ENCODE measurements at regions not wholly inside any gene's neighbourhood (a gene's known extent, or its start where the extent isn't known, plus 50 kb on each side); places are given as distances from the start of the nearest gene placed in this dataset.

GRCh38 chr3:95710684-95711083 lies 1103.7 kb upstream of the EPHA6 start:
- no peaks in the 10 kb centered on the region for H3K4me1 ChIP-seq (ENCODE audit: control insufficient read depth in 1 of 2, insufficient read depth in 2 of 2, low read length in 2 of 2)
- no peak overlapping the region for H3K4me2 ChIP-seq (replicated peaks; ENCODE audit: extremely low read depth, low read length, poor library complexity, severe bottlenecking)
- Mint-ChIP-seq H3K4me1 (no peaks in the 10 kb centered on the region), H3K4me3 (no peak overlapping the region), H3K9me3 (peaks cover 0 to 4% (median 0%) of the 10 kb centered on the region in 7 donors), H3K27me3 (ENCODE audit: low read depth in 3 of 3) (no peaks in the 10 kb centered on the region), H3K36me3 (no peaks in the 10 kb centered on the region), H3K27ac (no peak overlapping the region)
- intact Hi-C loops (cut with micrococcal nuclease): no loop called here
- no peaks in the 10 kb centered on the region for H3K9me3 ChIP-seq (replicated peaks in 1 of 2; ENCODE audit: control insufficient read depth in 1 of 2, insufficient read depth in 1 of 2, low read length in 2 of 2)
- WGBS (ENCODE audit: insufficient coverage): no CpG with 5 or more reads among the region's 1 CpG
- no peaks in the 10 kb centered on the region for H3K36me3 ChIP-seq (replicated peaks in 1 of 2; ENCODE audit: control insufficient read depth in 1 of 2, insufficient read depth in 2 of 2, low read length in 2 of 2)
- no peak overlapping the region for H3K4me3 ChIP-seq (replicated peaks in 1 of 3; ENCODE audit: low read depth in 2 of 3, low read length in 3 of 3)
- H3K9ac ChIP-seq (ENCODE audit: insufficient read depth, low read length, poor library complexity, severe bottlenecking): no peak overlapping the region
- H2AFZ ChIP-seq (ENCODE audit: insufficient read depth, low read depth, low read length, poor library complexity, severe bottlenecking): no peak overlapping the region
- TF ChIP-seq CTCF (IDR thresholded peaks at IDR 0.05): no peak
- H4K20me1 ChIP-seq (ENCODE audit: insufficient read depth, low read length): no peaks in the 10 kb centered on the region
- H3K27ac ChIP-seq (ENCODE audit: low read depth in 1 of 2, low read length in 2 of 2): no peak overlapping the region
- DNase-seq: no peak
- no peaks in the 10 kb centered on the region for H3K27me3 ChIP-seq (ENCODE audit: control insufficient read depth in 2 of 2, insufficient read depth in 2 of 2, low read length in 2 of 2)
- H3K79me2 ChIP-seq (ENCODE audit: insufficient read depth, low read length): no peaks in the 10 kb centered on the region

- no peaks in the 10 kb centered on the region for H3K9me3 ChIP-seq (replicated peaks in 1 of 2; ENCODE audit: control insufficient read depth in 1 of 2, insufficient read depth in 1 of 2, low read length in 2 of 2)
- Mint-ChIP-seq H3K4me3 (no peak overlapping the region), H3K9me3 (peaks cover 0 to 4% (median 0%) of the 10 kb centered on the region in 7 donors), H3K4me1 (no peaks in the 10 kb centered on the region), H3K27me3 (ENCODE audit: low read depth in 3 of 3) (no peaks in the 10 kb centered on the region), H3K36me3 (no peaks in the 10 kb centered on the region), H3K27ac (no peak overlapping the region)
- WGBS (ENCODE audit: insufficient coverage): 80% methylated on average over 1 of the region's 2 CpGs
- no peaks in the 10 kb centered on the region for H3K36me3 ChIP-seq (replicated peaks in 1 of 2; ENCODE audit: control insufficient read depth in 1 of 2, insufficient read depth in 2 of 2, low read length in 2 of 2)
- no peak overlapping the region for H3K27ac ChIP-seq (ENCODE audit: low read depth in 1 of 2, low read length in 2 of 2)
- H2AFZ ChIP-seq (ENCODE audit: insufficient read depth, low read depth, low read length, poor library complexity, severe bottlenecking): no peak overlapping the region
- intact Hi-C loops (cut with micrococcal nuclease): no loop called here
- no peaks in the 10 kb centered on the region for H4K20me1 ChIP-seq (ENCODE audit: insufficient read depth, low read length)
- no peak overlapping the region for H3K4me2 ChIP-seq (replicated peaks; ENCODE audit: extremely low read depth, low read length, poor library complexity, severe bottlenecking)
- no peak for DNase-seq
- TF ChIP-seq CTCF (IDR thresholded peaks at IDR 0.05): no peak
- no peaks in the 10 kb centered on the region for H3K79me2 ChIP-seq (ENCODE audit: insufficient read depth, low read length)
- H3K9ac ChIP-seq (ENCODE audit: insufficient read depth, low read length, poor library complexity, severe bottlenecking): no peak overlapping the region
- no peaks in the 10 kb centered on the region for H3K4me1 ChIP-seq (ENCODE audit: control insufficient read depth in 1 of 2, insufficient read depth in 2 of 2, low read length in 2 of 2)
- no peaks in the 10 kb centered on the region for H3K27me3 ChIP-seq (ENCODE audit: control insufficient read depth in 2 of 2, insufficient read depth in 2 of 2, low read length in 2 of 2)
- no peak overlapping the region for H3K4me3 ChIP-seq (replicated peaks in 1 of 3; ENCODE audit: low read depth in 2 of 3, low read length in 3 of 3)
Measured at GRCh38 chr3:95711789-95712188, 1102.6 kb upstream of the EPHA6 start.

Measured in CD14-positive monocyte (primary cell).